Neural cell (in vitro differentiated cells): ENCODE measurements at regions not wholly inside any gene's neighbourhood (a gene's known extent, or its start where the extent isn't known, plus 50 kb on each side); places are given as distances from the start of the nearest gene placed in this dataset.

Source experiments
- H2AFZ ChIP-seq: fragments of 200-600, 300-800 bp; sonication (generic), shearing (Covaris generic); 2 replicates; pipeline ENCODE4 v1.6.0; 2014; ENCODE audit warnings: low read depth, mild to moderate bottlenecking, antibody characterized with exemption, low read length, moderate library complexity
- H3F3A ChIP-seq: fragments of 200-600 bp; shearing (Covaris generic); 2 replicates; pipeline ENCODE4 v1.6.1; 2016; ENCODE audit warnings: mild to moderate bottlenecking, moderate library complexity, mixed read lengths, antibody characterized with exemption, low read length; ENCODE audit not compliant: insufficient read depth, poor library complexity, severe bottlenecking
- H3K27ac ChIP-seq: fragments of 200-600, 300-800 bp; sonication (generic), shearing (Covaris generic); 2 replicates; pipeline ENCODE4 v1.5.1; 2014; ENCODE audit warnings: mild to moderate bottlenecking, low read length, moderate library complexity
- H3K27me3 ChIP-seq: fragments of 300-800, 200-600 bp; sonication (generic), shearing (Covaris generic); 2 replicates; pipeline ENCODE4 v1.6.0; 2014; ENCODE audit warnings: mild to moderate bottlenecking, low read depth, low read length, moderate library complexity; ENCODE audit not compliant: insufficient read depth
- H3K36me3 ChIP-seq: fragments of 300-800, 200-600 bp; sonication (generic), shearing (Covaris generic); 2 replicates; pipeline ENCODE4 v1.5.1; 2014; ENCODE audit warnings: mild to moderate bottlenecking, antibody characterized with exemption, low read length, moderate library complexity; ENCODE audit not compliant: insufficient read depth
- H3K4me2 ChIP-seq: fragments of 300-800, 200-600 bp; sonication (generic), shearing (Covaris generic); 2 replicates; pipeline ENCODE4 v1.6.0; 2014; ENCODE audit warnings: mild to moderate bottlenecking, low read length
- H3K4me3 ChIP-seq: fragments of 300-800, 200-600 bp; sonication (generic), shearing (Covaris generic); 2 replicates; pipeline ENCODE4 v1.5.1; 2014; ENCODE audit warnings: mild to moderate bottlenecking, low read length, moderate library complexity
- H3K79me2 ChIP-seq: fragments of 200-600 bp; shearing (Covaris generic); replicated peaks from 2 replicates; pipeline ENCODE4 v1.6.0; 2014; ENCODE audit warnings: mild to moderate bottlenecking, low read length, moderate library complexity; ENCODE audit not compliant: insufficient read depth
- H3K9ac ChIP-seq: fragments of 300-800, 200-600 bp; sonication (generic), shearing (Covaris generic); 2 replicates; pipeline ENCODE4 v1.6.1; 2016; ENCODE audit warnings: mild to moderate bottlenecking, low read length, mixed read lengths
- H3K9me2 ChIP-seq: fragments of 200-600 bp; shearing (Covaris generic); 2 replicates; pipeline ENCODE4 v1.6.1; 2016; ENCODE audit warnings: mild to moderate bottlenecking, low read length, mixed read lengths; ENCODE audit not compliant: insufficient read depth
- H3K9me3 ChIP-seq: fragments of 200-600, 300-800 bp; sonication (generic), shearing (Covaris generic); 2 replicates; pipeline ENCODE4 v1.6.1; 2016; ENCODE audit warnings: mild to moderate bottlenecking, mixed run types, low read length, moderate library complexity, mixed read lengths
- H4K20me1 ChIP-seq: fragments of 200-600 bp; shearing (Covaris generic); 2 replicates; pipeline ENCODE4 v1.6.1; 2016; ENCODE audit warnings: mild to moderate bottlenecking, mixed run types; ENCODE audit not compliant: insufficient read depth
- EP300 ChIP-seq: fragments of 450-650 bp; conservative IDR thresholded peaks from 2 replicates; pipeline ENCODE4 v1.6.1; 2014; ENCODE audit warnings: antibody characterized with exemption, mild to moderate bottlenecking, moderate library complexity; ENCODE audit not compliant: poor library complexity, severe bottlenecking
- EZH2 ChIP-seq: fragments of 200-600, 300-800 bp; shearing (Covaris generic), sonication (generic); IDR thresholded peaks from 2 replicates; pipeline ENCODE4 v1.6.1; 2014; ENCODE audit warnings: antibody characterized with exemption, low read length, borderline replicate concordance, mild to moderate bottlenecking; ENCODE audit not compliant: insufficient read depth, poor library complexity, severe bottlenecking
- MXI1 ChIP-seq: fragments of 450-650 bp; conservative IDR thresholded peaks from 2 replicates; pipeline ENCODE4 v1.6.1; 2014; ENCODE audit warnings: antibody characterized with exemption, mild to moderate bottlenecking; ENCODE audit not compliant: poor library complexity, severe bottlenecking
- POLR2AphosphoS5 ChIP-seq: IDR thresholded peaks from 2 replicates; pipeline ENCODE4 v1.6.1; 2012
- RAD21 ChIP-seq: fragments of 450-650 bp; conservative IDR thresholded peaks from 2 replicates; pipeline ENCODE4 v1.6.1; 2014; ENCODE audit warnings: antibody characterized with exemption, mild to moderate bottlenecking, moderate library complexity
- SMC3 ChIP-seq: fragments of 450-650 bp; conservative IDR thresholded peaks from 2 replicates; pipeline ENCODE4 v1.6.1; 2014; ENCODE audit warnings: antibody characterized with exemption, mild to moderate bottlenecking, moderate library complexity; ENCODE audit not compliant: poor library complexity
- TAF1 ChIP-seq: IDR thresholded peaks from 2 replicates; pipeline ENCODE4 v1.6.1; 2012; ENCODE audit warnings: low read depth
- TF ChIP-seq, protein P1 (sequence below): IDR thresholded peaks from 2 replicates; pipeline ENCODE4 v1.6.1; 2012; ENCODE audit warnings: borderline replicate concordance
- TF ChIP-seq, protein P2 (sequence below): fragments of 450-650 bp; IDR thresholded peaks from 2 replicates; pipeline ENCODE4 v1.5.1; 2014; ENCODE audit warnings: antibody characterized with exemption, mild to moderate bottlenecking, moderate library complexity; ENCODE audit not compliant: poor library complexity, severe bottlenecking

DNA sequence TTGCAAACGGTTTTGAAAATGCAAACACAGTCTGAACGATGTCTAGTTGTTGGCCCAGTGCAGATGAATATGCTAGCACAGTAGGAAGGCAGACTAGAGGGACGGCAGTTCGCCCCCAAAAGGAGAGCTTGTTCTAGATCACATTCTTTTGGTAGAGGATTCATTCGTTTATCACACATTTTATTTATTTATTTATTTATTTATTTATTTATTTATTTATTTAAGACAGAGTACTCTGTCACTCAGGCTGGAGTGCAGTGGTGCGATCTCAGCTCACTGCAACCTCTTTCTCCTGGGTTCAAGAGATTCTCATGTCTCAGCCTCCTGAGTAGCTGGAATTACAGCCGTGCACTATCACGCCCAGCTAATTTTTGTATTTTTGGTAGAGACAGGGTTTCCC lies 59.4 kb upstream of the ZPBP start (continued):
- TF ChIP-seq, protein P1, sequence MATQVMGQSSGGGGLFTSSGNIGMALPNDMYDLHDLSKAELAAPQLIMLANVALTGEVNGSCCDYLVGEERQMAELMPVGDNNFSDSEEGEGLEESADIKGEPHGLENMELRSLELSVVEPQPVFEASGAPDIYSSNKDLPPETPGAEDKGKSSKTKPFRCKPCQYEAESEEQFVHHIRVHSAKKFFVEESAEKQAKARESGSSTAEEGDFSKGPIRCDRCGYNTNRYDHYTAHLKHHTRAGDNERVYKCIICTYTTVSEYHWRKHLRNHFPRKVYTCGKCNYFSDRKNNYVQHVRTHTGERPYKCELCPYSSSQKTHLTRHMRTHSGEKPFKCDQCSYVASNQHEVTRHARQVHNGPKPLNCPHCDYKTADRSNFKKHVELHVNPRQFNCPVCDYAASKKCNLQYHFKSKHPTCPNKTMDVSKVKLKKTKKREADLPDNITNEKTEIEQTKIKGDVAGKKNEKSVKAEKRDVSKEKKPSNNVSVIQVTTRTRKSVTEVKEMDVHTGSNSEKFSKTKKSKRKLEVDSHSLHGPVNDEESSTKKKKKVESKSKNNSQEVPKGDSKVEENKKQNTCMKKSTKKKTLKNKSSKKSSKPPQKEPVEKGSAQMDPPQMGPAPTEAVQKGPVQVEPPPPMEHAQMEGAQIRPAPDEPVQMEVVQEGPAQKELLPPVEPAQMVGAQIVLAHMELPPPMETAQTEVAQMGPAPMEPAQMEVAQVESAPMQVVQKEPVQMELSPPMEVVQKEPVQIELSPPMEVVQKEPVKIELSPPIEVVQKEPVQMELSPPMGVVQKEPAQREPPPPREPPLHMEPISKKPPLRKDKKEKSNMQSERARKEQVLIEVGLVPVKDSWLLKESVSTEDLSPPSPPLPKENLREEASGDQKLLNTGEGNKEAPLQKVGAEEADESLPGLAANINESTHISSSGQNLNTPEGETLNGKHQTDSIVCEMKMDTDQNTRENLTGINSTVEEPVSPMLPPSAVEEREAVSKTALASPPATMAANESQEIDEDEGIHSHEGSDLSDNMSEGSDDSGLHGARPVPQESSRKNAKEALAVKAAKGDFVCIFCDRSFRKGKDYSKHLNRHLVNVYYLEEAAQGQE: no peak
- no peak for TF ChIP-seq EZH2

DNA sequence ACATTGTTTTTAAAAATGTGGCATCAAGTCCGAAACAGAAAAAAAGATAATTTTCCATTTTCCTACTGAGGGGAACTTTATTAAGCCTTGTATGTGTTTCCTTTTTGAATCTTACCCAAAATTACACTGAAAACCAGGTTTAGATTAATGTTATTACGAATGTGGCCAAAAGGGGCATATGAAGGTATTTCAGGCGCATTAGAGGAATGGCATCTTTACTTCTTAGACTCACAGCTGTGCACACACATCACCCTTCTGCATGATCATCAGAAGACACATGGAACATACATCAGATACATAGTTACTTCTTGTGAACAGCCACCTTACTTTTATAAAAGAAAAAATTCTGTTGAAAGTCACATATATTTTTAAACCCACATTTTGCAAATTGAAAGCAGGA lies 58.6 kb upstream of the ZPBP start:
- Histone ChIP-seq H3K4me2 (no peak overlapping the region), H3K4me3 (no peak overlapping the region), H3K9me3 (no peaks in the 10 kb centered on the region), H3K27me3 (no peaks in the 10 kb centered on the region), H2AFZ (no peak overlapping the region), H3K27ac (no peak overlapping the region), H3K79me2 (no peaks in the 10 kb centered on the region), H4K20me1 (no peaks in the 10 kb centered on the region), H3K36me3 (no peaks in the 10 kb centered on the region), H3F3A (no peaks in the 10 kb centered on the region), H3K9me2 (no peaks in the 10 kb centered on the region), H3K9ac (no peak overlapping the region)
- TF ChIP-seq TAF1 (no peak), MXI1 (no peak), EP300 (no peak), EZH2 (no peak)

DNA sequence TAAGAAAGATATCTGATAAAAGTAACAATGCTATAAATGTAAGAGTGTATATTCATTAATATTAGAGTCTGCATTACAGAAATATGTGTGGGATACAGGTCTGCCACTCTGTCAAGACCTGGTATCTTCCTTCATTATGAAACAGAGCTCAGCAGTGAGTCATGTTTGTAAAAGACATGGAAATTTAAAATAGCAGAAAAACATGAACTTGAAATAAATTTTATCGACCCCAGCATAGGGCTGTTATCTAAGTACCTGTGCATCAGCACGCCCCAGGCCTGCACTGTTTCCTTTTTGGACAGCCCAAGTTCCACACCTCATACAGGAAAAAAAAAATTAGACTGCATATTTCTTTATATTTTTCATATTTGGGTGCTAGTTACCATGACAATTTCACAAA lies 58.0 kb upstream of the ZPBP start:
- H3K9me3 ChIP-seq: no peaks in the 10 kb centered on the region

More for the DNA sequence above, 58.0 kb upstream of the ZPBP start:
- TF ChIP-seq POLR2AphosphoS5: no peak
- no peak for TF ChIP-seq MXI1
- no peak for TF ChIP-seq SMC3
- no peak for TF ChIP-seq EP300
- no peak for TF ChIP-seq RAD21
- TF ChIP-seq, protein P1: no peak
- TF ChIP-seq, protein P2, sequence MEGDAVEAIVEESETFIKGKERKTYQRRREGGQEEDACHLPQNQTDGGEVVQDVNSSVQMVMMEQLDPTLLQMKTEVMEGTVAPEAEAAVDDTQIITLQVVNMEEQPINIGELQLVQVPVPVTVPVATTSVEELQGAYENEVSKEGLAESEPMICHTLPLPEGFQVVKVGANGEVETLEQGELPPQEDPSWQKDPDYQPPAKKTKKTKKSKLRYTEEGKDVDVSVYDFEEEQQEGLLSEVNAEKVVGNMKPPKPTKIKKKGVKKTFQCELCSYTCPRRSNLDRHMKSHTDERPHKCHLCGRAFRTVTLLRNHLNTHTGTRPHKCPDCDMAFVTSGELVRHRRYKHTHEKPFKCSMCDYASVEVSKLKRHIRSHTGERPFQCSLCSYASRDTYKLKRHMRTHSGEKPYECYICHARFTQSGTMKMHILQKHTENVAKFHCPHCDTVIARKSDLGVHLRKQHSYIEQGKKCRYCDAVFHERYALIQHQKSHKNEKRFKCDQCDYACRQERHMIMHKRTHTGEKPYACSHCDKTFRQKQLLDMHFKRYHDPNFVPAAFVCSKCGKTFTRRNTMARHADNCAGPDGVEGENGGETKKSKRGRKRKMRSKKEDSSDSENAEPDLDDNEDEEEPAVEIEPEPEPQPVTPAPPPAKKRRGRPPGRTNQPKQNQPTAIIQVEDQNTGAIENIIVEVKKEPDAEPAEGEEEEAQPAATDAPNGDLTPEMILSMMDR: no peak
- no peak for TF ChIP-seq EZH2
- TF ChIP-seq TAF1: no peak
- Histone ChIP-seq H3F3A (no peaks in the 10 kb centered on the region), H3K9me2 (no peaks in the 10 kb centered on the region), H3K4me2 (no peak overlapping the region), H3K36me3 (no peaks in the 10 kb centered on the region), H3K27me3 (no peaks in the 10 kb centered on the region), H3K9ac (no peak overlapping the region), H3K4me3 (no peak overlapping the region), H3K79me2 (no peaks in the 10 kb centered on the region), H4K20me1 (no peaks in the 10 kb centered on the region), H2AFZ (no peak overlapping the region), H3K27ac (no peak overlapping the region)
